Hepatocyte (in vitro differentiated cells): ENCODE measurements at regions not wholly inside any gene's neighbourhood (a gene's known extent, or its start where the extent isn't known, plus 50 kb on each side); places are given as distances from the start of the nearest gene placed in this dataset.

Experiments used
- CTCF ChIP-seq: fragments of 200-600 bp; sonication (generic); IDR thresholded peaks from 2 replicates; pipeline ENCODE4 v1.5.1; 2016; ENCODE audit warnings: antibody characterized with exemption, mild to moderate bottlenecking; ENCODE audit not compliant: poor library complexity
- EZH2phosphoT487 ChIP-seq: fragments of 200-600 bp; sonication (generic); IDR thresholded peaks from one replicate; pipeline ENCODE4 v1.6.1; 2018; ENCODE audit warnings: antibody characterized with exemption, mild to moderate bottlenecking, low read depth, moderate library complexity; ENCODE audit not compliant: unreplicated experiment, severe bottlenecking

- TF ChIP-seq CTCF, result no peak
- TF ChIP-seq EZH2phosphoT487, result no peak
Measured at GRCh38 chr4:20627866-20628265, 72.4 kb upstream of the PACRGL start.
